Heart left ventricle (tissue), 13 donors: ENCODE measurements at regions not wholly inside any gene's neighbourhood (a gene's known extent, or its start where the extent isn't known, plus 50 kb on each side); places are given as distances from the start of the nearest gene placed in this dataset.
"Not testable (repeated sequence)": the region's sequence is repeated elsewhere in the genome, so short reads cannot be mapped to it uniquely, and the experiment has no call there.

ENCODE experiments used
- POLR2A ChIP-seq, 2 donors: fragments of 450-650 bp; IDR thresholded peaks; one replicate each; pipeline ENCODE4 v1.6.1; 2017; ENCODE audit warnings: antibody characterized with exemption in 2 of 2, mild to moderate bottlenecking in 2 of 2, moderate library complexity in 2 of 2
- TF ChIP-seq, protein P1 (sequence below), 12 donors: fragments of 200-600 bp; sonication (generic) in 4 of 12; IDR thresholded peaks; one replicate each; pipeline versions ENCODE4 v1.5.0 to v1.8.0; 2018 to 2022; ENCODE audit warnings: antibody characterized with exemption in 12 of 12, mild to moderate bottlenecking in 5 of 12
- donor health status: ischemic (EF 13 %, LVEDD 7.1; RV severe dilation, severe dysfunction).
- donor health status: DM: no; HTN: yes; CAD: no.
- donor health status: DM: no; HTN: no; CAD: no.
- donor health status: ischemic (EF 25% LVEDD 6.9; RV normal size, moderate dysfunction).
- donor health status: ischemic (EF 25% LVEDD 5.7; RV mildly dilated, moderate dysfunction).
- donor health status: ischemic (EF 35%, LVEDD 5.7; RV mildly dilated, moderate dysfunction).
- donor health status: nonischemic (EF 11% LVEDD 7.7; RV severe dilation, severe dysfunction).
- donor health status: DM: yes; HTN: yes; CAD: no.
- donor health status: PGD.
- donor health status: ischemic (EF 29% LVEDD 5.4; RV normal size, mild dysfunction).
- donor health status: nonischemic (EF 23%, LVEDD 6.1; RV moderate dilation, normal function).

- TF ChIP-seq, protein P1, sequence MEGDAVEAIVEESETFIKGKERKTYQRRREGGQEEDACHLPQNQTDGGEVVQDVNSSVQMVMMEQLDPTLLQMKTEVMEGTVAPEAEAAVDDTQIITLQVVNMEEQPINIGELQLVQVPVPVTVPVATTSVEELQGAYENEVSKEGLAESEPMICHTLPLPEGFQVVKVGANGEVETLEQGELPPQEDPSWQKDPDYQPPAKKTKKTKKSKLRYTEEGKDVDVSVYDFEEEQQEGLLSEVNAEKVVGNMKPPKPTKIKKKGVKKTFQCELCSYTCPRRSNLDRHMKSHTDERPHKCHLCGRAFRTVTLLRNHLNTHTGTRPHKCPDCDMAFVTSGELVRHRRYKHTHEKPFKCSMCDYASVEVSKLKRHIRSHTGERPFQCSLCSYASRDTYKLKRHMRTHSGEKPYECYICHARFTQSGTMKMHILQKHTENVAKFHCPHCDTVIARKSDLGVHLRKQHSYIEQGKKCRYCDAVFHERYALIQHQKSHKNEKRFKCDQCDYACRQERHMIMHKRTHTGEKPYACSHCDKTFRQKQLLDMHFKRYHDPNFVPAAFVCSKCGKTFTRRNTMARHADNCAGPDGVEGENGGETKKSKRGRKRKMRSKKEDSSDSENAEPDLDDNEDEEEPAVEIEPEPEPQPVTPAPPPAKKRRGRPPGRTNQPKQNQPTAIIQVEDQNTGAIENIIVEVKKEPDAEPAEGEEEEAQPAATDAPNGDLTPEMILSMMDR (IDR thresholded peaks at IDR 0.05), result not testable (repeated sequence)
- TF ChIP-seq POLR2A (IDR thresholded peaks at IDR 0.05), result not testable (repeated sequence)
Observed at GRCh38 chr9:61411933-61412605, 222.2 kb downstream of the SPATA31A7 start.
